ENCODE measurements at regions not wholly inside any gene's neighbourhood (a gene's known extent, or its start where the extent isn't known, plus 50 kb on each side); places are given as distances from the start of the nearest gene placed in this dataset.
"Not testable (repeated sequence)": the region's sequence is repeated elsewhere in the genome, so short reads cannot be mapped to it uniquely, and the experiment has no call there.

DNA sequence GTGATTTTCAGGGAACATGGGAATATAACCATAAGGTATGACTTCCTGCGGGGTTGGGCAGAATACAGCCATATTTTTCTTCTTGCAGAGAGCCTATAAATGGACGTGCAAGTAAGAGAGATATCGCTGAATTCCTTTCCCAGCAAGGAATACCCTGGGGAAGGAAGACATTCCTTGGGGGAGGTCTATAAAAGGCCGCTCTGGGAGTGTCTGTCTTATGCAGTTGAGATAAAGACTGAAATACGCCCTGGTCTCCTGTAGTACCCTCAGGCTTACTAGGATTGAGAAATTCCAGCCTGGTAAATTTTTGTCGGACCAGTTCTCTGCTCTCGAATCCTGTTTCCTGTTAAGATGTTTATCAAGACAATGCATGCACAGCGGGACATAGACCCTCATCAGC is 282.2 kb upstream of the CYLC2 start:
- TF ChIP-seq, protein P1, sequence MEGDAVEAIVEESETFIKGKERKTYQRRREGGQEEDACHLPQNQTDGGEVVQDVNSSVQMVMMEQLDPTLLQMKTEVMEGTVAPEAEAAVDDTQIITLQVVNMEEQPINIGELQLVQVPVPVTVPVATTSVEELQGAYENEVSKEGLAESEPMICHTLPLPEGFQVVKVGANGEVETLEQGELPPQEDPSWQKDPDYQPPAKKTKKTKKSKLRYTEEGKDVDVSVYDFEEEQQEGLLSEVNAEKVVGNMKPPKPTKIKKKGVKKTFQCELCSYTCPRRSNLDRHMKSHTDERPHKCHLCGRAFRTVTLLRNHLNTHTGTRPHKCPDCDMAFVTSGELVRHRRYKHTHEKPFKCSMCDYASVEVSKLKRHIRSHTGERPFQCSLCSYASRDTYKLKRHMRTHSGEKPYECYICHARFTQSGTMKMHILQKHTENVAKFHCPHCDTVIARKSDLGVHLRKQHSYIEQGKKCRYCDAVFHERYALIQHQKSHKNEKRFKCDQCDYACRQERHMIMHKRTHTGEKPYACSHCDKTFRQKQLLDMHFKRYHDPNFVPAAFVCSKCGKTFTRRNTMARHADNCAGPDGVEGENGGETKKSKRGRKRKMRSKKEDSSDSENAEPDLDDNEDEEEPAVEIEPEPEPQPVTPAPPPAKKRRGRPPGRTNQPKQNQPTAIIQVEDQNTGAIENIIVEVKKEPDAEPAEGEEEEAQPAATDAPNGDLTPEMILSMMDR (IDR thresholded peaks at IDR 0.05): not testable (repeated sequence)
- TF ChIP-seq EZH2 (IDR thresholded peaks at IDR 0.05; ENCODE audit: borderline replicate concordance, insufficient read depth, low read depth, low read length, poor library complexity, severe bottlenecking): not testable (repeated sequence)

Data from B cell (primary cell).